ENCODE measurements at regions not wholly inside any gene's neighbourhood (a gene's known extent, or its start where the extent isn't known, plus 50 kb on each side); places are given as distances from the start of the nearest gene placed in this dataset.

DNA sequence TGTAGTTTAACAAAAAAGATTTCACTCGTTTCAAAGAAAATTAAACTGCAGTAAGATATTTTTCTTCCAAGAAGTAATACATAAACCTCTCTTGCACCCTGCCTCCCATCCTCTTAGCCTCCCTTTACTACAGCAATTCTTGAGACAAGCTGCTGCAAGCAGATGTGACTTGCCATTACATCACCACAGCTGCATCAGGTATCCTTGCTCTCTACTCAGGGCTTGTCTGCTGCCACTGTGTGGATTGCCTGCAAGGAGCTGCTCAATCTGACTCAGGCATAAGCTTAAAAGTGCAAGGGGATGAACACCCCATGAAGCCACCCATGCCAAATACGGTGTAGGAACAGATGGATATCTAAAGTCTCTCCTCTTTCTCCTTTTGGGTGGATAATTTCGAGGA lies 609.9 kb downstream of the DNAJB9 start:
- H4K20me1 ChIP-seq (ENCODE audit: insufficient read depth, low read length), result no peaks in the 10 kb centered on the region
- no peak overlapping the region for H3K4me2 ChIP-seq (ENCODE audit: low read depth, low read length)
- no peaks in the 10 kb centered on the region for H3K9me3 ChIP-seq (replicated peaks; ENCODE audit: insufficient read depth, low read length)
- DNase-seq, result no peak
- TF ChIP-seq EZH2 (optimal IDR thresholded peaks at IDR 0.05; ENCODE audit: low read depth, low read length) (no peak), EZH2phosphoT487 (IDR thresholded peaks at IDR 0.05; ENCODE audit: low read length) (no peak)
- TF ChIP-seq, protein P1, sequence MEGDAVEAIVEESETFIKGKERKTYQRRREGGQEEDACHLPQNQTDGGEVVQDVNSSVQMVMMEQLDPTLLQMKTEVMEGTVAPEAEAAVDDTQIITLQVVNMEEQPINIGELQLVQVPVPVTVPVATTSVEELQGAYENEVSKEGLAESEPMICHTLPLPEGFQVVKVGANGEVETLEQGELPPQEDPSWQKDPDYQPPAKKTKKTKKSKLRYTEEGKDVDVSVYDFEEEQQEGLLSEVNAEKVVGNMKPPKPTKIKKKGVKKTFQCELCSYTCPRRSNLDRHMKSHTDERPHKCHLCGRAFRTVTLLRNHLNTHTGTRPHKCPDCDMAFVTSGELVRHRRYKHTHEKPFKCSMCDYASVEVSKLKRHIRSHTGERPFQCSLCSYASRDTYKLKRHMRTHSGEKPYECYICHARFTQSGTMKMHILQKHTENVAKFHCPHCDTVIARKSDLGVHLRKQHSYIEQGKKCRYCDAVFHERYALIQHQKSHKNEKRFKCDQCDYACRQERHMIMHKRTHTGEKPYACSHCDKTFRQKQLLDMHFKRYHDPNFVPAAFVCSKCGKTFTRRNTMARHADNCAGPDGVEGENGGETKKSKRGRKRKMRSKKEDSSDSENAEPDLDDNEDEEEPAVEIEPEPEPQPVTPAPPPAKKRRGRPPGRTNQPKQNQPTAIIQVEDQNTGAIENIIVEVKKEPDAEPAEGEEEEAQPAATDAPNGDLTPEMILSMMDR (IDR thresholded peaks at IDR 0.05; ENCODE audit: low read length), result no peak
- H3K79me2 ChIP-seq (ENCODE audit: low read length), result no peaks in the 10 kb centered on the region
- H3K27me3 ChIP-seq (replicated peaks; ENCODE audit: insufficient read depth, low read length), result no peaks in the 10 kb centered on the region
- H3K36me3 ChIP-seq (replicated peaks; ENCODE audit: insufficient read depth, low read length), result no peaks in the 10 kb centered on the region
- no peak overlapping the region for H3K9ac ChIP-seq (ENCODE audit: low read length)
- H2AFZ ChIP-seq (ENCODE audit: low read length), result no peak overlapping the region
- H3F3A ChIP-seq (ENCODE audit: insufficient read depth, low read length), result no peaks in the 10 kb centered on the region
- no peaks in the 10 kb centered on the region for H3K4me1 ChIP-seq (ENCODE audit: low read length)
- H3K9me2 ChIP-seq (replicated peaks; ENCODE audit: insufficient read depth, low read length), result no peaks in the 10 kb centered on the region
- no peak overlapping the region for H3K27ac ChIP-seq (ENCODE audit: low read length)
- no peak overlapping the region for H3K4me3 ChIP-seq (ENCODE audit: low read length)

DNA sequence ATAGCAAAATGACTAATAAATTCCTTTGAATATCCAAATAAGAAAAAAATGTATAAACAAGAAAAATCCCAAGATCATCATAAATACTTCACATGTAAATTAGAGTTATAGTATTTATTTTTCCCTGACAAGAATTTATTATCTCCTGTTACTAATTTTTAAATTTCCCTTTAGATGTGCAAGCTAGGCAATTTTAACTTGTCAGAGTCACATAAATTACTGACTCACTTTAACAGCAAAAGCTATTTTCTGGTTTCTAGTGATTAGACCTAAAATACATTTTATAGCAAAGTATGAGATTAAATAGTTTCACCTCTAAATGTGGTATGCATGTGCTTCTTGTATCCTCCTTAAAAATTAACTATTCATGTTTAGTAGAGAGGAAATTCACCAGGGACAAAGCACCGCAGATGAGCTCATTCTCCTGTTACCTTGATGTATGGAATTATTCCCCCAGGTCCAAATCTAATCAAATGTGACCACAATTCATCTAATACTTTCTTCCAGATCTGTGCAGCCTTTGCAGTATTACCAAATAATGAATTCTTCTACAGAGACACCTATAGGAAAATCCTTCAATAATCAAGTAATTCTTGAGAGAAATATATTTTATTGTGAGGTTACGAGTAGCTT lies 621.2 kb downstream of the DNAJB9 start:
- TF ChIP-seq EZH2 (optimal IDR thresholded peaks at IDR 0.05; ENCODE audit: low read depth, low read length), result no peak
- no peak for TF ChIP-seq EZH2phosphoT487 (IDR thresholded peaks at IDR 0.05; ENCODE audit: low read length)
- TF ChIP-seq, protein P1 (IDR thresholded peaks at IDR 0.05; ENCODE audit: low read length), result no peak
- Histone ChIP-seq H3K9me3 (replicated peaks; ENCODE audit: insufficient read depth, low read length) (no peaks in the 10 kb centered on the region), H3K79me2 (ENCODE audit: low read length) (no peaks in the 10 kb centered on the region), H3K9me2 (replicated peaks; ENCODE audit: insufficient read depth, low read length) (no peaks in the 10 kb centered on the region), H3K4me2 (ENCODE audit: low read depth, low read length) (no peak overlapping the region), H3K27ac (ENCODE audit: low read length) (no peak overlapping the region), H4K20me1 (ENCODE audit: insufficient read depth, low read length) (no peaks in the 10 kb centered on the region), H2AFZ (ENCODE audit: low read length) (no peak overlapping the region), H3K27me3 (replicated peaks; ENCODE audit: insufficient read depth, low read length) (no peaks in the 10 kb centered on the region), H3K36me3 (replicated peaks; ENCODE audit: insufficient read depth, low read length) (0 out of 2 replicates have a peak, but pooled peaks cover 5% of the 10 kb centered on the region), H3F3A (ENCODE audit: insufficient read depth, low read length) (no peaks in the 10 kb centered on the region), H3K9ac (ENCODE audit: low read length) (no peak overlapping the region), H3K4me3 (ENCODE audit: low read length) (no peak overlapping the region), H3K4me1 (ENCODE audit: low read length) (no peaks in the 10 kb centered on the region)
- no peak for DNase-seq

DNA sequence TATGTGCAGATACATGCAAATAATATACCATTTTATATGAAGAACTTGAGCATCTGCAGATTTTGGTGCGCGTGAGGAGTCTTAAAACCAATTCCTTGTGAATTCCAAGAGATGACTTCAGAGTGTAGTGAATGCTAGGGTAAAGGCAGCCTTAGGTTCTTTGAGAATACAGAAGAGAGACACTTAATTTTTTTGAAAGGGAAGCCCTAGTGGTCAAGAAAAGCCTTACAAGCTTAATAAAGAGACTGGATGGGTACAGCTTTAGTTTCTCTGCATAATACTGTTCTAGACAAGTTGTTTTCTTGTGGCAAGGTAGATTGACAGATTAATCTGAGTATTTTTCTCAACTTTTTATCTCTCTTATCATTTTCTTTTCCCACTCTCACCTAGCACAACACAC lies 636.5 kb downstream of the DNAJB9 start:
- no peak overlapping the region for H2AFZ ChIP-seq (ENCODE audit: low read length)
- DNase-seq, result no peak
- no peaks in the 10 kb centered on the region for H3K36me3 ChIP-seq (replicated peaks; ENCODE audit: insufficient read depth, low read length)
- TF ChIP-seq EZH2phosphoT487 (IDR thresholded peaks at IDR 0.05; ENCODE audit: low read length), result no peak
- TF ChIP-seq, protein P1 (IDR thresholded peaks at IDR 0.05; ENCODE audit: low read length), result no peak; the same call in 1 of the 2 replicates
- no peaks in the 10 kb centered on the region for H3K27me3 ChIP-seq (replicated peaks; ENCODE audit: insufficient read depth, low read length)
- H3F3A ChIP-seq (ENCODE audit: insufficient read depth, low read length), result no peaks in the 10 kb centered on the region
- no peaks in the 10 kb centered on the region for H3K9me3 ChIP-seq (replicated peaks; ENCODE audit: insufficient read depth, low read length)
- H3K9ac ChIP-seq (ENCODE audit: low read length), result no peak overlapping the region
- no peak overlapping the region for H3K4me2 ChIP-seq (ENCODE audit: low read depth, low read length)
- no peak overlapping the region for H3K27ac ChIP-seq (ENCODE audit: low read length)
- H3K4me1 ChIP-seq (ENCODE audit: low read length), result no peaks in the 10 kb centered on the region
- H3K9me2 ChIP-seq (replicated peaks; ENCODE audit: insufficient read depth, low read length), result no peaks in the 10 kb centered on the region
- H3K79me2 ChIP-seq (ENCODE audit: low read length), result no peaks in the 10 kb centered on the region
- no peak overlapping the region for H3K4me3 ChIP-seq (ENCODE audit: low read length)
- no peaks in the 10 kb centered on the region for H4K20me1 ChIP-seq (ENCODE audit: insufficient read depth, low read length)

Data from MM.1S (cell line).